Activated B cell treated with CpG ODN at 0.5 μM for 24 hours (primary cell): ENCODE measurements at regions not wholly inside any gene's neighbourhood (a gene's known extent, or its start where the extent isn't known, plus 50 kb on each side); places are given as distances from the start of the nearest gene placed in this dataset.

Experiments used
- ATAC-seq: fragments of 200-7000 bp; cut with Tn5 transposase; one replicate; pipeline ENCODE4 v1.10.0; 2021; ENCODE audit warnings: low read depth, mild to moderate bottlenecking, moderate library complexity
- CTCF ChIA-PET: fragments of 350-600 bp; sonication (Branson Sonifier 250); formaldehyde crosslinking; loops from one replicate; lab custom pipeline; 2021; ENCODE audit warnings: antibody characterized with exemption; lab: Charles Lee
- POLR2A ChIA-PET: fragments of 350-600 bp; sonication (Branson Sonifier 250); formaldehyde crosslinking; loops from one replicate; lab custom pipeline; 2021; ENCODE audit warnings: antibody characterized with exemption; lab: Charles Lee
- DNase-seq: peaks from one replicate; pipeline ENCODE4 v3.0.0; 2022
- H3K27ac Mint-ChIP-seq: one replicate; pipeline ENCODE4 v1.8.0; 2020; ENCODE audit warnings: mixed read lengths
- H3K27me3 Mint-ChIP-seq: one replicate; pipeline ENCODE4 v1.8.0; 2021; ENCODE audit warnings: mixed read lengths
- H3K36me3 Mint-ChIP-seq: one replicate; pipeline ENCODE4 v1.8.0; 2021; ENCODE audit warnings: low read depth, mixed read lengths
- H3K4me1 Mint-ChIP-seq: one replicate; pipeline ENCODE4 v1.8.0; 2021; ENCODE audit warnings: mixed read lengths
- H3K4me3 Mint-ChIP-seq: one replicate; pipeline ENCODE4 v1.8.0; 2020; ENCODE audit warnings: mild to moderate bottlenecking, mixed read lengths
- H3K9me3 Mint-ChIP-seq: one replicate; pipeline ENCODE4 v1.8.0; 2020; ENCODE audit warnings: mixed read lengths
- CTCF ChIP-seq: fragments of 200-600 bp; IDR thresholded peaks from one replicate; pipeline ENCODE4 v1.8.0; 2022; ENCODE audit warnings: antibody characterized with exemption, mild to moderate bottlenecking
- intact Hi-C: fragments of 100-400 bp; cut with micrococcal nuclease; formaldehyde crosslinking; loops from one replicate; pipeline ENCODE4 v1.15.1; 2024

- no peak for DNase-seq
- Mint-ChIP-seq H3K36me3 (no peaks in the 10 kb centered on the region), H3K4me3 (no peak overlapping the region), H3K4me1 (no peaks in the 10 kb centered on the region), H3K9me3 (no peaks in the 10 kb centered on the region), H3K27me3 (no peaks in the 10 kb centered on the region), H3K27ac (no peak overlapping the region)
- no peak for TF ChIP-seq CTCF
- ChIA-PET POLR2A (no interaction called here), CTCF (no interaction called here)
- no peak for ATAC-seq
- intact Hi-C loops: no loop called here
Observed at GRCh38 chr6:164336455-164336854, 921.9 kb downstream of the QKI start.

- Mint-ChIP-seq H3K36me3 (no peaks in the 10 kb centered on the region), H3K4me1 (no peaks in the 10 kb centered on the region), H3K27me3 (no peaks in the 10 kb centered on the region), H3K9me3 (peaks cover 2% of the 10 kb centered on the region), H3K4me3 (no peak overlapping the region), H3K27ac (no peak overlapping the region)
- ChIA-PET POLR2A (no interaction called here), CTCF (no interaction called here)
- ATAC-seq (no peak), DNase-seq (no peak)
- no peak for TF ChIP-seq CTCF
- intact Hi-C loops: no loop called here
Observed at GRCh38 chr6:164331026-164331425, 916.5 kb downstream of the QKI start.

GRCh38 chr6:164325168-164325567 is 910.6 kb downstream of the QKI start:
- CTCF ChIA-PET: no interaction called here
- Mint-ChIP-seq H3K27me3 (no peaks in the 10 kb centered on the region), H3K36me3 (no peaks in the 10 kb centered on the region), H3K4me3 (no peak overlapping the region), H3K9me3 (peaks cover 2% of the 10 kb centered on the region), H3K27ac (no peak overlapping the region), H3K4me1 (no peaks in the 10 kb centered on the region)
- intact Hi-C loops: no loop called here
- ATAC-seq (no peak), DNase-seq (no peak)
- TF ChIP-seq CTCF: no peak
- POLR2A ChIA-PET: no interaction called here

- Mint-ChIP-seq H3K36me3 (no peaks in the 10 kb centered on the region), H3K4me1 (no peaks in the 10 kb centered on the region), H3K27me3 (no peaks in the 10 kb centered on the region), H3K27ac (no peak overlapping the region), H3K9me3 (peaks cover 2% of the 10 kb centered on the region), H3K4me3 (no peak overlapping the region)
- CTCF ChIA-PET: no interaction called here
- ATAC-seq: no peak
- POLR2A ChIA-PET: no interaction called here
- intact Hi-C loops: no loop called here
- TF ChIP-seq CTCF: no peak
- no peak for DNase-seq
Observed at GRCh38 chr6:164322533-164322932, 908.0 kb downstream of the QKI start.

- no peaks in the 10 kb centered on the region for H3K36me3 Mint-ChIP-seq
- DNase-seq: no peak
- no peak for ATAC-seq
- no peaks in the 10 kb centered on the region for H3K4me1 Mint-ChIP-seq
- H3K9me3 Mint-ChIP-seq: peaks cover 3% of the 10 kb centered on the region
- H3K27ac Mint-ChIP-seq: no peak overlapping the region
- intact Hi-C loops: no loop called here
- ChIA-PET CTCF (no interaction called here), POLR2A (no interaction called here)
- no peaks in the 10 kb centered on the region for H3K27me3 Mint-ChIP-seq
- no peak overlapping the region for H3K4me3 Mint-ChIP-seq
- TF ChIP-seq CTCF: no peak
Observed at GRCh38 chr6:164321297-164321696, 906.8 kb downstream of the QKI start.
